IPS-NIHi7 (cell line): ENCODE measurements at regions not wholly inside any gene's neighbourhood (a gene's known extent, or its start where the extent isn't known, plus 50 kb on each side); places are given as distances from the start of the nearest gene placed in this dataset.
"Not testable (repeated sequence)": the region's sequence is repeated elsewhere in the genome, so short reads cannot be mapped to it uniquely, and the experiment has no call there.

Experiments
- DNase-seq: peaks from one replicate; pipeline ENCODE4 v3.0.0; 2012; ENCODE audit warnings: mixed read lengths; ENCODE audit errors: extremely low spot score

GRCh38 chr2:186294248-186294888 lies 191.7 kb upstream of the ZC3H15 start:
- no peak for DNase-seq

- no peak for DNase-seq
Observed at GRCh38 chr2:186299610-186300009, 186.4 kb upstream of the ZC3H15 start.

- no peak for DNase-seq
Observed at GRCh38 chr2:186302263-186302662, 183.8 kb upstream of the ZC3H15 start.

- DNase-seq = no peak
Observed at GRCh38 chr2:186303091-186303490, 183.0 kb upstream of the ZC3H15 start.

GRCh38 chr2:186304064-186304463 lies 182.0 kb upstream of the ZC3H15 start:
- no peak for DNase-seq

GRCh38 chr2:186306754-186307153 lies 179.3 kb upstream of the ZC3H15 start:
- DNase-seq = no peak

- DNase-seq = no peak
Observed at GRCh38 chr2:186307871-186308270, 178.2 kb upstream of the ZC3H15 start.

GRCh38 chr2:186308347-186308746 lies 177.7 kb upstream of the ZC3H15 start:
- DNase-seq = peak; percentile 21

- DNase-seq = no peak
Observed at GRCh38 chr2:186309901-186310300, 176.2 kb upstream of the ZC3H15 start.

GRCh38 chr2:186319105-186319504 lies 167.0 kb upstream of the ZC3H15 start:
- no peak for DNase-seq

- DNase-seq = no peak
Observed at GRCh38 chr2:186325827-186326535, 160.1 kb upstream of the ZC3H15 start.

- DNase-seq = no peak
Observed at GRCh38 chr2:186327251-186327868, 158.7 kb upstream of the ZC3H15 start.

- DNase-seq = no peak
Observed at GRCh38 chr2:186328838-186329237, 157.2 kb upstream of the ZC3H15 start.

- no peak for DNase-seq
Observed at GRCh38 chr2:186330050-186330449, 156.0 kb upstream of the ZC3H15 start.

- DNase-seq = no peak
Observed at GRCh38 chr2:186339716-186340115, 146.3 kb upstream of the ZC3H15 start.

GRCh38 chr2:186342029-186342428 lies 144.0 kb upstream of the ZC3H15 start:
- DNase-seq = no peak

- DNase-seq = no peak
Observed at GRCh38 chr2:186345745-186346144, 140.3 kb upstream of the ZC3H15 start.

- DNase-seq = no peak
Observed at GRCh38 chr2:186346216-186346615, 139.8 kb upstream of the ZC3H15 start.

- DNase-seq = no peak
Observed at GRCh38 chr2:186347472-186347871, 138.6 kb upstream of the ZC3H15 start.

GRCh38 chr2:186348200-186348599 lies 137.9 kb upstream of the ZC3H15 start:
- DNase-seq = no peak

GRCh38 chr2:186349508-186349907 lies 136.6 kb upstream of the ZC3H15 start:
- DNase-seq = no peak

GRCh38 chr2:186354160-186354559 lies 131.9 kb upstream of the ZC3H15 start:
- not testable (repeated sequence) for DNase-seq

GRCh38 chr2:186365406-186365805 lies 120.7 kb upstream of the ZC3H15 start:
- DNase-seq = no peak
